Anterior cingulate cortex (tissue), 58 donors: ENCODE measurements at regions not wholly inside any gene's neighbourhood (a gene's known extent, or its start where the extent isn't known, plus 50 kb on each side); places are given as distances from the start of the nearest gene placed in this dataset.
"Not testable (repeated sequence)": the region's sequence is repeated elsewhere in the genome, so short reads cannot be mapped to it uniquely, and the experiment has no call there.

ENCODE experiments used
- DNase-seq, 58 donors: peaks; one replicate each; lab custom pipeline; 2025; lab: John Stamatoyannopoulos, UW

DNA sequence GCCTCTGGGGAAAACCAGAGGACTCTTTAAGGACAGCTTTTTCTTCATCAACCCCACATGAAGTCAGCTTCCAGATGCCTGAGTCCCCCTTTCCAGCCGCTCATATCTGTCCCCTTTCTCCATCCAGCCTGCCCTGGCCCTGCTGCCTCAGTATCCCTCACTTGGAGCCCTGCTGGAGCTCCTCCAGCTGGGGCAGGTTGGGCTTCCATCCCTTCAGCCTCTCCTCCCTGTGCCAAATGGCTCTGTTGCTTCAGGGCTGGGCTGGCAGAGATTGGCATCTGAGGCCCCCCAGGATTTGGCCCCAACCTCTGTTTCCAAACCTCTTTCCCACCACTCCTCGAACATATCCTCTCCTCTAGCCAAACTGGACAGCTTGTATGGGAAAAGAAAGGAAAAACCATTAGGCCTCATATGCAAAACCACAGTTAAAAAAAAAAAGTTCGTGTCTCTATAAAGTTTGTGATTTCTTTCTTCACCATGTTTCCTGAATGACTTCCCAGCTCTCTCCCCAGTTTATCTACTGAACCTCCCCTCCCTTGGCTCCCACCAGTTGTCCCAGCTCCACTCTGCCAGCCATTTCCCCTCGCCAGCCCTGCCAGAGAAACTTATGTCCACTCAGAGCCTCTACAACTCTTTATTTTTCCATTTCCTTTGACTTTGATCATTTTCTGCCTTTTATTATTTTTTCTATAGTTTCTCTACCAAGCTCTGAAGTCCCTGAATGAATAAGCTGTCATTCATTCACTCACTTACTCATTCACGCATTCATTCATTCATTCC is 217.9 kb downstream of the FOXD2 start:
- DNase-seq, result no peak

GRCh38 chr1:47656719-47657685 is 219.2 kb downstream of the FOXD2 start:
- DNase-seq, result peak in 23 of 58 donors; percentile 5 to 60 (median 19)

DNA sequence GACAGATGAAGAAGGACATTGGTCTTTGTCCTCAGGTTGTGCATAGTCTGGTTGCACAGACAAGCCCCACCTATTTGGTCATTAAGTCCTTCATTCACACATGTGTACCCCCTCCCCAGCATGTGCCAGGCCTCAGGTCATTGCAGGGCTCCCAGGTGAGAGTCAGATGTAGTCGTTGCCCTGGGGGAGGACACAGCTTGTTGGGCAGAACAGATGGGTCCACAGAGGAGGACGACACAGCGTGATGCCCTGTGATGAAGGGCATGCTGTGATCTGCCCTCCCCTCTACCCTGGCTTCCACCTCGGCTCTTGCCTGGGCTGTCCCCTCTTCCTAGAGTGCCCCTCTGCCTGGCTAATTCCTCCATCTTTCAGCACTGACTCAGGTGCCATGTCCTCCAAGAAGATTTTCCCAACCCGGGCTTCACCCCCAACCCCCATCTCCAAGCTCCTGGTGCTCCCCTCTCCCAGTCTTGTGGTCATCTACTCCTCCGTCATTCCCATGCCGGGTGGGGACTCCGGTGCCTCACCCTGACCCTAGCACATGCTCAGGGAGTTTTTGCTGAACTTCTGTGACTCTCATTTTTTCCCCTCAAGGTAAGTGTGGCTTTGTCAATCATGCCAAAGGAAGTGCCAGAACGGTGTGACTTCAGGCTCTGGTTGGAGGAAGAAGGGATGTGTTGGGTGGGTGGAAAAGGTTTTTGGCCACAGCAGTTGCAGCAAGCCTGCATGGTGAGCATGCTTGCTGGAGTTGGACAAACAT is 220.5 kb downstream of the FOXD2 start:
- no peak for DNase-seq

- DNase-seq, result peak in 20 of 58 donors; percentile 3 to 59 (median 16)
Observed at GRCh38 chr1:47659146-47659545, 221.3 kb downstream of the FOXD2 start.

DNA sequence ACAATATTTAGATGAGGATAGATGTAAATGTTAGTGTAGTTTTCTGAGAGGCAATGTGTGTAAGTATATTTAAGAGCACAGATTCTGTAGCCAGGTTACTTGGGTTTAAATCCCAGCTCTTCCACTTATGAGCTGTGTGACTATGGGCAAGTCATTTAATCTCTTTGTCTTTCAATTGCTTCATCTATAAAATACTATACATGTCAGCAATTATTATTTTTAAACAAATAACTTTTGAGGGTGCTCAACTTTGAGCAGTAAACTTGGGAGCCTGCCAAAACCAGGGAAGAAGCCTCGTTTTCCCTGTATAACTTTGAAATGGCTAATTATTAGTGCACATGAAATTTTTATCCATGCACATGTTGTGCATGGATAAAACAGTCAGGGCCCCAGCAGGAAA is 222.8 kb downstream of the FOXD2 start:
- no peak for DNase-seq

DNA sequence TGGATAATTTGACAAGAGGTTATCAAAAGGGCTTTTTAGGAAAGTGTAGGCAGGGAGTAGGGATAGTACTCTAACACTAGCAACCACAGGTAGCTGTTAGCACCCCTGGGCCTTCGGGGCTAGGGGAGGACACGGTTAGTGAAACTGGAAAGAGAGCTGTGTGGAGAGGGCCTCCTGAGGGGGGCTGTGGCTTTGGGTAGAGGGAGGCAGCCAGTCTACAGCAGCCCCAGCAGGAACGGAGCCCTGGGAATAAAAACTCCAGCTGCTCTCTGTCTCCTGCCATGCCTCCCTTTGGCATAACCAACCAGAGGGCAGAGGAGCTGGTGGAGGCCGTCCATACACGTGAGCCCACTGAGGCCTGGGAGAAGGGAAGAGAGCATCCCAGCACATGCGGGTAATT is 223.2 kb downstream of the FOXD2 start:
- DNase-seq, result no peak

DNA sequence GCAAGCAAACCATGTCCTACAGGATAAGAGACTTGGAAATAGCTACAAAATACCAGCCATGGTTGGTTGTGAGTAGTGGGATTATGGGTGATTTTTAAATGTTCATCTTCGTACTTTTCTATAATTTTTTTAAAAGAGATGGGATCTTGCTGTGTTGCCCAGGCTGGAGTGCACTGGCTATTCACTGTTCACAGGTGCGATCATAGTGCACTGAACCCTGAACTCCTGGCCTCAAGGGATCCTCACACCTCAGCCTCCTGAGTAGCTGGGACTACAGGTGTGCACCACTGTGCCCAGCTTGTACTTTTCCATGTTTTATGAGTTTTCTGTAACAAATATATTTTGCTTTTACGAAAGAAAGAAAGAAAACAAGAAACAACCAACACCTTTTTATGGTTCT is 224.2 kb downstream of the FOXD2 start:
- no peak for DNase-seq

DNA sequence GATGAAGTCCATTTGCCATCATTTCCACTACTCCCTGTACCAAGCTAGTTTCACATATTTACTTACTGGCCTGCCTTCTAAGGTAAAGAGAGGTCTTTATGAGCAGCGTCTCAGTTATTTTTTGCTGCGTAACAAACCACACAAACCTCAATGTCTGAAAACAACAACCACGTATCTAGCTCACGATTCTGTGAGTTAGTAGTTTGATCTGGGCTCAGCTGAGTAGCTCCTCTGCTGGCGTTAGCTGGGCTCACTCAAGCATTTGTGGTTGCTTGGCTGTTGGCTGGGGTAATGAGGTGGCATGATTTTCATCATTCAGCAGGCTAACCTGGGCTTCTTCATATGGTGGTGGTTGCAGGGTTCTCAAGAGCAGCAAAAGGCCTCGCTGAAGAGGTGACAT is 225.4 kb downstream of the FOXD2 start:
- DNase-seq, result no peak

DNA sequence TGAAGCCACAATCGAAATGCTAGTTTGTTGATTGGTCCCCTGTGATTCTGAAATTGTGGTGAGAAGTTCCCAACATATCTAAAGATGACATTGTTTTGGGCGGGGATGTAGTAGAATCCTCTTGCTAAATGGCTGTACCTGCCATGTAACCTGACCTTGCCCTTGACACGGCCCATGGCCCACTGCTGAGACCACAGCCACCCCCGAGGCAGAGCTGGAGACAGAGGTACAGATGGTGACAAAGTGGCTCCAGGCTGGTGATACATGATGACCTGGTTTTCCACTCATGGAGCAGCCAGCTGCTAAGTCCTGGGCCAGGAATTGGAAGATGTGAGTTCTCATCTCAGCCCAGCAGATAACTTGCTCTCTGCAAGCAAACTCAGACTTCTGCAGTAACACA is 226.5 kb downstream of the FOXD2 start:
- DNase-seq, result no peak

- DNase-seq, result not testable (repeated sequence)
Observed at GRCh38 chr1:47664896-47665295, 227.1 kb downstream of the FOXD2 start.

- no peak for DNase-seq
Observed at GRCh38 chr1:47669081-47669585, 231.3 kb downstream of the FOXD2 start.

DNA sequence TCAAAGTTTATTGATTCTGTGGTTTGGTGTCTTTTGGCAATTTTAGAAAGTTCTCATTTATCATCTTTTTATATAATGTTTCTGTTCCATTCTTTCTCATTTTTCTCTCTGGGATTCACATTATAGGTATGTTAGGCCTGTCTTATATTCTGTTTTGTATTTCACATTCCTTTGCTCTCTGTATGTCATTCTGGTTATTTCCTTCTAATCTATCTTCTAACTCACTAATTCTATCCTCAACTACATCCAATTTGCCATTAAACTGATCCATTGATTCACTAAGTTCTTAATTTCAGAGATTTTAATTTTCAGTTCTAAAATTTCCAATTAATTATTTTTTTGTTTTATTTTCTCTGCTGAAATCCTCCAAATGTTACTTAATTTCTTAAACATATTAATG is 234.8 kb downstream of the FOXD2 start:
- DNase-seq, result no peak

DNA sequence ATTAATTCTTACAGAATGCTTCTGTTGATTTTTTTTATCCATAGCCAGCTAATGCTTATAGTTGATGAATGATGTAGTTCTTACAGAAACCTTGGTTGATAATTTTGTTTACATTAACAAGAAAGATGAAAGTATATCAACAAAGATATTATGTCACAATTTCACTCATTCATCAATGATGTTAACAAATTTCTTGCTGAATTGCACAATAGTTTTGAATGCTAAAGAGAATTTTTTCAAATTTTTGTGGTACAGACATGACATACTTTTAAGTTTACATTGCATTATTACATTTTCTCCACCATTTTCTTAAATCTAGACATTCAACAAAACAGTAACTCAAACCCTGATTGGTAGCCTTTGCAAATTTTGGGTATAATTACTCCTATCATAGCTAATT is 236.3 kb downstream of the FOXD2 start:
- DNase-seq, result no peak

DNA sequence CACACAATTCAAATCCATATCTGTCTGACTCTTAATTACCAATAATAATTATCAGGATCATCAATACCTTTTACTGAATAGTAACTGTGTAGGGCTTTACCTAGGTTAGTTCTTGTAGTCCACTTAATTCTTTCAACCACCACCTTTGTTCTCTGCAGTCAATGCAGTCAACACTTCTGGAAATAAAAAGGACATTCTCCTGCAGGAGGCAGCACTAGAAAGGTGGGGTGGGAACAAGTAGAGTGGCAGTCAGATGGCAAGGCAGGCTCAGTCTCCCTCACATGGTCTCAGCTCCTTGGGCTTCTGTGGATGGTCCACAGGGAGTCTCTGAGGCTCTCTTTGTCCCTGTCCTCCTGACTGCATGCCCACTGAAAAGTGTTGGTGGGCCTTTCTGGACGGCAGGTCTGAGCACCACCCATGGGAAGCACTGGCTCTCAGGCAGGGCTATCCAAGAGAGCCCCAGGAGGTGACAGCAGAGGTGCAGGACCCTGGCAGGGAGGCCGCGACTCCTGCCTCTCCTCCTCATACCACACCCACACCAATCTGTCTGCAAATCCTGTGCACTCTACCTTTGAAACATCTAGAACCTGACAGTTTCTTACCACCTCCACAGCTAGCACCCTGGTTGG is 237.3 kb downstream of the FOXD2 start:
- no peak for DNase-seq

DNA sequence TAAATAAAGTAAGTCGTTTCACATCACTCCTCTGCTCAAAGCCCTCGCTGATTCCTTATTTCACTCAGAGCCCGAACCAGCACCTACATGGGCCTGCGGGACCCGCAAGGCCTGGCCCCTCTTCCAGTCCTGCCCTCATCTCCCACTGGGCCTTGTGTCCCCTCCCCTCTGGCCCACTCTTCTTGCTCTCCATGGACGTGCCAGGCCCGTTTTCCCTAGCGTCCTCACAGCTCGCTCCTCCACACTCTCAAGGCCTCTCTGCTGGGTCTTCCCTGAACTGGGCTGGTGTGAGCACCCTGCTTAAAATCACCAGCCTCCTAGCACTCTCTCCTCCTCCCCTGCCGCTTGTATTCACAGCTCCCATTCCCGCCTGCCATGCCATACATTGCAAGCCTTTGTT is 237.9 kb downstream of the FOXD2 start:
- DNase-seq, result no peak

- no peak for DNase-seq
Observed at GRCh38 chr1:47676311-47677054, 238.6 kb downstream of the FOXD2 start.

- no peak for DNase-seq
Observed at GRCh38 chr1:47677241-47677940, 239.5 kb downstream of the FOXD2 start.

DNA sequence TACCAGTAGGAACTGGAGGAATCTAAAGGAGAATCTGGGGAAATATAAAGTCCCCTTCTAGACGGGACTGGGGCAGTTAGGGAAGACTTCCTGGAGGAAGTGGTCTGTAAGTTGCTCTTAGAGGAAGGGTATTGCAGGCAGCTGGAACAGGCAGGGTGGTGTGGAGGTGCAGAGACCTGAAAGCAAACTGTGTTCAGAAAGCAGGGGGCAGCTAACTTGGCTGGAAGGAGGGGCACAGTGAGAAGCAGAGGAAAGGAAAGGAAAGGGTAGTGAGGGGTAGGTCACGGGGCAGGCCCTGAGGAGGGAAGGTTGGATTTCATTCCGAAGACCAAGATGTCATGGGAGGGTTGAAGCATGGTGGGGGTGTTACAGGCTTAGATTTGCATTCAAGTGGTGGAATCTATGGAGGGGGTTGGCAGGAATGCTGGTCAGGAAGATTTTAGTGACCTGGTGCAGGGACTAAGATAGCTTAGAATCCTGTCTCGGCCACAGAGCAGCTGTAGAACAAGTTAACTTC is 240.7 kb downstream of the FOXD2 start:
- DNase-seq, result no peak
